HG02610 (cell line): ENCODE measurements at regions not wholly inside any gene's neighbourhood (a gene's known extent, or its start where the extent isn't known, plus 50 kb on each side); places are given as distances from the start of the nearest gene placed in this dataset.

Experiments used
- ATAC-seq: cut with Tn5 transposase; IDR thresholded peaks from one replicate; pipeline ENCODE4 v1.9.1; 2021; ENCODE audit warnings: mild to moderate bottlenecking, moderate library complexity; ENCODE audit not compliant: unreplicated experiment

DNA sequence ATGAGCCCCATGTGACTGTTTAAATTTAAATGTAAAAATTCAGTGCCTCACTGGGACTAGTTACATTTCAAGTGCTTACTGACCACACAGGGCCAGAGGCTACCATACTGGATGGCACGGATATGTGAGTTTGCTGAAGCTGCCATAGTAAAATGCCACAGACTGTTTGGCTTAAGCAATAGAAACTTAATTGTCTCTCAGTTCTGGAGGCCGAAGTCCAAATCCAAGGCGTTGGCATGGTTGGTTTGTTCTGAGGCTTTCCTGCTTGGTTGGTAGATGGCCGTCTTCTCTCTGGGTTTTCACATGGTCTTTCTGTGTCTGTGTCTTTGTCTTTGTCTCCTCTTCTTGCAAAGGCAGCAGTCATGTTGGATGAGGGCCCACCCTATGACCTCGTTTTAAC lies 878.9 kb upstream of the RBFOX1 start:
- no peak for ATAC-seq

DNA sequence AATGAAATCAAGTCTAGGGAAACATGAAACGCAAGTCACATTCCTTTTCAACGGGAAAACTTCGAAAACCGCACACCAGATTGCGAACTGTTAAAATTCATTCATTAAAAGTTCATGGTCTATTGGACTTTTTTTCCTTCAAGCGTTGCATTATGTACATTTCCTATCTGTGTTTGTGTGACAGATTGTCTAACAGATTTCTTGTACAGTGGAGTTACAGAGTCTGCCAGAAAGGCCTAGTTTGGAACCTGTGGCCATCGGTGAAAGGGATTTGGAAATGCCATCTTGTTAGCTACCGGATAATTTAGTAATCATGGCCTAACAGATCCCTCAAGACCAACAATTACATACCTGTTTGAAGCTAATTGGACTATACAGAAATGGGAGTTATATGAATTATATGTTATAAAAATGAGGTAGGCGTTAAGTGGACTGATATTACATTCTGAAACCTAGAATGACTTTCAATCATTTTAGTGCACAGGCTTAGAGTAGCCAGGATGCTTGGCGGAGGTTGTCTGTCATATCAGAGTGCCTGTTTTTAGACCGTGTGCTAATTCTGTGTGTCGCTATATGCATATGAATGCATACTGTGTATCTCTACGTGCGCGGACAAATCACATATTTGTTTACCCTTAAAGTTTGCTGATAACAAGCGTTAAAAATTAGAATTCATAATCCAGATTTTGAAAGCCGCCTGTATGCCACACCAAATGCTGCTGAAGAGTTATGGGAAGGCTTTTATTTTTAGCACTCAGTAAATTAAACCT lies 885.4 kb upstream of the RBFOX1 start:
- no peak for ATAC-seq

DNA sequence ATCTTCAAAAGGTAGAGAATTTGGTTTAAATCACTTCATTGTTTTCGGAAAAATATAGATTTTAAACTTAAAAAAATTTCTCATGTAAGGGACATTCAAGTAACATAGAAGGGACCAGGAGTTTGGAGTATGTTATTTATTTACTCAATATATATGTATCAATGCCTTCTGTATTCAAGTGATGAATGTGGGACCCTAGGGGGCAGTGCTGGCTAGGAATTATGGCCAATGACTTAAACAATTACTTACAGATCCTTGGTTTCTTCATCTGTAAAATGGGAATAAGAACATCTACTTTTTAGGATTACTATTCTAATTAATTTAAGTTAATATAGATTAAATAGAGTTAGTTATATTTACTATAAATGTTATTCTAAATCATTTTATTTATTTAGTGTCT lies 886.3 kb upstream of the RBFOX1 start:
- ATAC-seq = no peak

DNA sequence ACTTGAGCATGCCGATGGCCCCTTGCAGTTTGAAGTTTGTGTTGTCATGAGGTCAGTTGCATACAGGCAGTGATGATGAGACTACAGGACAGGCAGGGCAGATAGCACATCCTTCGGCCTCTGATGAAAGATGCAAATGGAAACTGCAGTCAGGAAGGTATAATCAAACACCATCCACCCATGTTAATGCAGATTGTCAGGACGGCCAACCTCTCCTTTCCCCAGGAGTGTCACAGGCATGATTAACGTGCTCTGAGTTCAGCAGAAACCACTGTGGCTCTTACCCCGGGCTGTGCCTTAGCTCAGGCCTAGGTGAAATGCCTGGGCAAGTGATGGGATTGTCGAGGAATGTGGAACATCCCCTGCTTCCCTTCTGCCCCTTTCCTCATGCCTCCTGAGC lies 893.5 kb upstream of the RBFOX1 start:
- ATAC-seq = no peak

DNA sequence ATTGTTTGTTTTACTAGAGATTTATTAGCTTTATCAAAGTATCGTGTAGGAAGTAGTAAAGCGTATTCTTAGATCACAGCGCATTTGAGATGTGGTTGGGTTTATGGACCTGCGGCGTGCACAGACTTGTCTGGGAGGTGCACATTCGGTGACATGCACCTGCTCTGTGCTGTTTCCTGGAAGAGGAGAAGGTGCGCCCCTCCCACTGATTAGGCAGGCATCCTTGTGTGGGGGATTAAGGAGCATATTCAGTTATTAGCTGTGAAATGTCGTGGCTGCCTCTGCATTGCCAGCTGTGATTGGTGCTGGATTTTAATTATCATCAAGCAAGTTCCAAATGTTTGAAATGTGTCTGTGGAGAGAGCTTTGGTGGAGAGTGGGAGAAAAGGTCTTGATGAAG lies 903.8 kb upstream of the RBFOX1 start:
- ATAC-seq = no peak

DNA sequence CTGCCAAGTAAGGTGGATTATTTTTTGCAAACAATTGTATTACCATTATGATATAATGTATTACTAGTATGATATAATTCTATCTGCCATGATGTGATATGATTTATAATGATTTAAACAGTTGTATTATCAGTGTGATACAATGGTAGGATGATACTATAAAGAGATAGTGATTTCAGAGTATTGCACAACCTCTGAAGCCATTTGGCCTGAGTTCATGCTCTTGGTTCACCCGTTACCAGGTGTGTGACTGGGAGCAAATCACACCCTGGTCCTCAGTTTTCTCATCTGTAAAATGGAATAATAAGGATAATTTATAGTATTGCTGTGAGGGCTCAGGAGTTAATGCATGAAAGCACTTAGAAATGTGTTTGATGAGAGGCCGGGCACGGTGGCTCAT lies 905.0 kb upstream of the RBFOX1 start:
- ATAC-seq = no peak

DNA sequence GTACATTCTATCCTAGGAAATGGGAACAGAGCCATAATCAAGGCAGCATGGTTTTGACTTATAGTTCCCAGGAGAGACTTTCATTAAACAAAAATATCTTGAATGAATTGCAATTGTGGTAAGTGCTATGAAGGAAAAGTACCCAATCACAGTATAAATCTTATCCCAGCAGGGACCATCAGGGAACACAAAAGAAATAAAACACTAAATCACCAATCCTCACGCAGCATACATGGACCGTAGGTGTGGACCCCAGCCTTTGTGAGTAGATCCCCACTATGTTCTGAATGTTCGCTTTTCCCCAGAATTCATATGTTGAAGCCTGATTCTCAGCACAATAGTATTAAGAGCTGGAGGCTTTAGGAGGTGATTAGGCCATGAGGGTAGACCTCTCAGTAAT lies 925.0 kb upstream of the RBFOX1 start:
- no peak for ATAC-seq

DNA sequence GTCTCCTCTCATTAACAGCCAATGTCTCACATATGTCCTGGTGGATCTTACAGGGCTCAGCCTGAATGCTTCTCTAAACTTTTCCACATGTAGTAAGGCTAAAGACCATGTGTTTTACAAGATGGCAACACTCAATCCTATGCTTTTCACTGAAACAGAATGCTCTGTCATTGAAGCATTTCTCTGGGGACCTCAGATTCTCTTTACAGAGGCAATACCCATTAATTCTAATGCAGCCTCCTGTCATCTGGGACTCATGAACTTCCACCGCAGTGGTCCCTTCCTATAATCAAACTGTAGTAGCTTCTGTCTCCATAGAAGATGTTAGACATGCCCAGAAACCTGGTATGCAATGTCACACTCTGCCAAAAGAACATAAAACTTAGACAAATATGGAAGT lies 926.6 kb upstream of the RBFOX1 start:
- ATAC-seq = no peak

DNA sequence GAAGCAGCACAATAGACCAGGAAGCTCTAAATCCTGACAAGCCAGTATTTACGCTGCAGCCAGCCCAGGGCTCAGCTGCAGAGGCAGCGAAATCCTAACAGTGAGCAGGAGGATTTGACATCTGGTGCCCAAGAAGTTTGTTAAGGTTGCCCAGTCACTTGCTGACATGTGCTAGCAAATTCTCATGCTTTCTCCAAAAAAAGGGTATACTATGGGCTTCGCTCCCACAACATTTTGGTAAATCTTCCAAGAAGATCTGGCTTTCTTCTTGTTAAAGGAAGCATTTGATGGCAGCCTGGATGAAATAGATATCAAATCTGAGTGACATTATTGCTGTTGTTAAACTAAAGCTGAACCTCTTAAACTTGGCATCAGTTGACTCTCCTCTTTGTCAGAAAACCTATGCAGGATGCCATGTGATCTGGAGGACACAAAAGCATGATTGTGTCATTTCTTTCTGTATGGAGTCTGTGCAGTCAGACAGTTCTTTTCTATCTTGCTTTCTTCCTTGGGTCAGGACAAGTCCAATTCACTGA lies 949.7 kb upstream of the RBFOX1 start:
- ATAC-seq = no peak

DNA sequence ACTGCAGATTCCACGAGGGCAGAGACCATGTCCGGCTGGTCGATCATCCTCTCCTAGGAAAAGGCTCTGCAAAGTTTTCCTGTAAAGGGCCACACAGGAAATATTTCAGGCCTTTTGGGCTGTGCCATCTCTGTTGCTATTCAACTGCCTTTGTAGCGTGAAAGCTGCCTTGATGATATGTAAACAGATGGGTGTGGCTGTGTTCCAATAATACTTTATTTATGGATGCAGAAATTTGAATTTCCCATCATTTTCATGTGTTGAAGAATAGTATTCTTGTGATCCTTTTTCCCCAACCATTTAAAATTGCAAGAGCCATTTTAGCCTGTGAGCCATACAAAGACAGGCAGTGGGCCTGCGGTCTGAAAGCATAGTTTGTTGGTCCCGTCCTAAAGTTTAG lies 950.7 kb upstream of the RBFOX1 start:
- no peak for ATAC-seq

DNA sequence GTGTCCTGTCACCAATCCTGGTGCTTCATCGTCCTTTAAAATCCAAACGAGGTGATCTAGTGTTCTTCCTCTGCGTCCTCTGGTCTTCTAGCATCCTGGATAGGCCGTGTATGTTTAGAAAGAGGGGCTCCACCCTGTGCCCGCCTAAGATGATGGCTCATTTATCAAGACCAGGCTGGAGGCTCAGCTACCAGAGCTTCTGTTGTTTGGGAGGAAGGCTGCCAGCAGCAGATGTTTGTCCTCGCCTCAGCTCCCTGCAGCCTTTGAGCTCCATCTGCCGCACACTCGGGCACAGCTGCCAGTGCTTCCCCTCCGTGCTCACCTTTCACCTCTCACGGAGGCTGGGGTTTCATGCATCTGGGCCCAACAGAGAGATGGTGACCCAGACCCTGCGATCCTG lies 954.7 kb upstream of the RBFOX1 start:
- no peak for ATAC-seq

DNA sequence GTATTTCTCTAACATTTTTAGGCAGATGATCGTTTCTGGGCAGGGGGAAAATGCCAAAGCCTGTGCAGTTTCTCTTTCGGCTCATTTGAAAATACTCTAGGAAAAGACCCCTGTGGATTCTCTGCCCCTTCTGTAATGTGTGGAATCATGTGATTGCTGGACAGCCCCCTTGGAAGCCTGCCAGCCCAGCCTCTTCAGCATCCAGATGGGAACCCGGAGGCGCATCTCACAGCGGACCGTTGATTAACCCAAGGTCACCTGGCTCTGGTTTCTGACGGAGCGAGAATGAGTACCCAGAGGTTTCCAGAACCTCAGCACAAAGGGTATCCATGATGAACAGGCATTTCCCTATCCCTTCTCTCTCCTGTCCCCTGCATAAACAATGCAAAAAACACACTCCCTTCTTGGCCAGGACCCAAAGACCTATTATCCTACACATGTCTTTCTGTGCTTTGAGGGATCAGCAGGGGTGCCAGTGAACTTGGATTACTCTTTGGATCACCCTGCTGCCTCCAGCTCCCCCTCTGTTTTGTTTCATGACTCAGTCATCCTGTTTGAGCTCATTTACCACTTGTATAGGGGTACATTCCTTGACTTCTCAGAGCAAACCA lies 957.1 kb upstream of the RBFOX1 start:
- no peak for ATAC-seq

DNA sequence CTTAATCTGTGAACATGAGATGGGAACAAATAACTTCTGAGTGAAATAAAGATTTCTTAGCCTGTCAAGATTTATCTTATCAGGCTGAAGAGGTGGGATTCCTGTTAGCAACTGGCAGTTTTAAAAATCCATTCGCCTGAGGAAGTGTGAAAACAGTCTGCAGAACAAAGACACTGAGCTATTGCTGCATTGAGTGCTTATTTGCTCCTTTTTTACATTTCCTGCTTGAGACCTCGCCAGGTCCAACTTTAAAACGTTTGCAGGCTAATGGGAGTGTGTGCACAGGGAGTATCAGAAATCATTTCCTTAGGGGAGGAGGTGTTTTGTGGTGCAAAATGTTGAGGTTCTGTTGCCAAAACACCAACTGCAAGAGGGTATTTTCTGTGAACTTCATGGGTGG lies 957.8 kb upstream of the RBFOX1 start:
- no peak for ATAC-seq

DNA sequence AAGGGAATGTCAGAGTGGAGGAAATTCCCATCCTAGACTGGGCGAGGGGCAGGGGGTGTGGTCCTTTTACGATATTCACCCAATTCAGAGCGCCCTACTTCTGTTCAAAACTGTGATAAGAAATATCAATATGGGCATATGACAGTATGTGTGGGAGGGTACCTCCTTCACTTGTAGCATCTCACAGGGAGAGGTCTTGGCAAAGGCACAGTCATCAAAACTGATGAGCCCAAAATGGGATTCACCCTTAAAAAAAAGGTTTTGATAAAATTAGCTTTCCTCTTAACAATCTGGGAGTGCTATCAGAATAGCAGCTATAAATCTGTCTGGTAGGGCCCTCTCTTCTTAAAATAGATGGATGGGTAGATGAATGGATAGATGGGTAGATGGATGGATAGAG lies 967.8 kb upstream of the RBFOX1 start:
- no peak for ATAC-seq

DNA sequence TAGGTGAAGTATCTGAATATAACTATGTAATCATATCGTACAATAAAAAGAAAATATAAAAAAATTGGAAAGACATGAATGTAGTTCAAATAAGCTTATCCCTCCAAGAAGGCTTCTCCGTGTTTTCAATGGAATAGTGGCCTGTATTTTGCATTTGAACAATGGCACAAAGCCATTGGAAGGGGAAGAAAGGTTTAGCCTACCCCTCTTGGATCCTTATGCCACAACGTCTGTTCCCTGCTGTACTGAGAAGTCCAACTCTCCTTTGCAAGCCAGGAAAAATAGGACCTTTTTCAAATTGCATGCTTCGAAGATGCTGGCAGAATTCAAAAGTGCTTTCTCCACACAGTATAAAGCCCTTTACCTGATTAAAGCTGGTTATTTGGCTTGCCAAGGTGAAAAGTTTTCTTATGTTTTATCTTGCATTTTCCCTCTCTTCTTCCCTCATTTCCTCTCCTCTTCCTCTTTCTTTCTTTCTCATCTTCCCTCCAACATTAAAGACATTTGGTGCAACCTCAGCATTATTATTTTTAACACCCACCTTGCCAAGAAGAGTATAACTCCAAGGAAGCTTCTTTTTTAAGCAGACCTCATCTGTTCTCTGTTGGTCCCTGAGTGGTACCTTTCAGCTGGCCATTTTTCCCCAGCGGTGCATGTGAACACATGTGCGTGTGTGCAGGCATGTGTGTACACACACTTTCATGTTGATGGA lies 968.6 kb upstream of the RBFOX1 start:
- no peak for ATAC-seq

DNA sequence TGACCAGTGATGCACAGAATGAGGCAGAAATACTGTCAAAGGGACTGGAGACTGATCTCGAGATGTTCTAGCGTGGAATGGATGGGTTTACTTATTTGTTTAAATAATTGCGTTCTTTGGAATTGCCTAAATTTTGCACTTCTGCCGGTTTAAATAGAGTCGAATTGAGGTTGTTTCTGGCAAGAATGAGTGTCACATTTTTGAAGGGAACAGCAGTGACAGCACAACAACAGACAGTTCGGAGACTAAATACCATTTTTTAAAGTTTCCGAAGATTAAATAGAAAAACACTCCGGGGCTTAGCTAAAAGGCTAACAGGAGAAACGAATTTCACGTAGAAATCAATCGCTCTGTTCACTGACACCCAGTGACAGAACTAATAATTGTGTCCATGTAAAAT lies 969.2 kb upstream of the RBFOX1 start:
- ATAC-seq = no peak

DNA sequence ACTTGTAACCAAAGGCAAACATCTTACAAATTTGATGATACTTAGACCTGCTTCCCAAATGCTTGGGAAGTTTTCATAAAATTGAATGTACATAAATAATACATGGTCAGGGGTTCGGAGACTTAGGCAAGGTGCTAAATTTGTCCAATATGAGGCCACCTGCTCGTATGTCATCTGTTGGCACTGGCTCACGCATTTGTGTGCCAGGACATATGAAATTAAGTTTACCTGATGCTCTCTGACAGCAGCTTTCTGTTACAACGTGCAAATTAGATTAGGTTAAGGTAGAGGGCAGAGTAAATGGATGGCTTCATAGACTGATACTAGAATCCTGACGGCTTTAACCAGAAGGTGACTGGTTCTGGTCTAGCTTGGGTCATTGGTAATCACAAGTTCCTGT lies 970.3 kb upstream of the RBFOX1 start:
- no peak for ATAC-seq

DNA sequence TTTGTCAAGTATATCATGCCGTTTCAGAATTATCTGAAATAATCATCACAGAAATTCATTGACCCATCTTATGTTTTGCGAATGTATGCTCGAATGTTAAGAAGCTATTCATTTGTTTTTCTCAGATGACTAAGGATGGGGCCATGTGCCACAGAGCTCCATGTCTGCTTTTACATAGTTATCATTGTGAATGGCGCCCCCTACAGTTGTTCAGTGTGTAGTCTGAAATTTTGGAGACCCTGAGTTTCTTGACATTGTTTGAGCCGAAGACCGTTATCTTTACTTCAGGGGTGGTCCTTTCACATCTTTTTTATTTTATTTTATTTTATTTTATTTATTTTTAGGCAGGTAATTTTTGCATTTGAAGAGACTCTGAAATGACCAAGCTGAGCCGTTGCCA lies 972.0 kb upstream of the RBFOX1 start:
- ATAC-seq = no peak

DNA sequence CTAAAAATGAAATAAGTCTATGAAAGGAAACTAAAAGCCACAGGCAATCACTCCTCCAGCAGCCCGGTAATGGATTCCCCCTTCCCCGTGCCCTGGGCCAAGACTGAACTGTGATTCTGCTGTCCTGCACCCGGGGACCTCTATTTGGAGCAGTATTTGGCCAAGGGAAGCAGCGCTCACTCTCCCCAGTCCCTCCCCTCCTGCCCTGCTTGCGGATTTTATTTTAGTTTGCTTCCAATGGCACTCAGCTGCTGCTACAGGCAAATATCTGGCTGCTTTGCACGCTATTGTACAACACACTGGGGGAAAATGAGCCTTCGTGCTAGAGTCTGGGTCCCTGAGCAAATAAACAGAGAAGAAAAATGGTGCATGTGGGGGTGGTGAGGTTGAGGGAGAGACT lies 975.7 kb upstream of the RBFOX1 start:
- no peak for ATAC-seq

DNA sequence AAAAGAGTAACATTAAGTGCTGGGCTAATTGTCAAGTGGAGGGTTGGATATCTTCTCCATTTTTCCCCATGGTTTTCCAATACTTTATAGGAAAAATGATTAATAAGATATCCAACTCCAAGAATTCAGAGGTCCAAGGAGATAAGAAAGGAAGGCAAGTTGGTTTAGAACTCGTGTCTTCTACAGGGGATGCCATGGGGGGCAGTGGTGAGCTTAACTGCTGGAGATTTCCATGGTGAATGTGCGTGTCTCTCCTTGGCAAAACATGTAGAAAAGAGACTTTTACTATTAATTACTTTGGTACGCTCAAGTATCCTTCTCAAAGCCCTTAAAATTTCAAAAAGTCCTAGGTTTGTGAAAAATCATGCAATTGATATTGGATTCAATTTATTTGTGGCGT lies 982.9 kb upstream of the RBFOX1 start:
- ATAC-seq = no peak

DNA sequence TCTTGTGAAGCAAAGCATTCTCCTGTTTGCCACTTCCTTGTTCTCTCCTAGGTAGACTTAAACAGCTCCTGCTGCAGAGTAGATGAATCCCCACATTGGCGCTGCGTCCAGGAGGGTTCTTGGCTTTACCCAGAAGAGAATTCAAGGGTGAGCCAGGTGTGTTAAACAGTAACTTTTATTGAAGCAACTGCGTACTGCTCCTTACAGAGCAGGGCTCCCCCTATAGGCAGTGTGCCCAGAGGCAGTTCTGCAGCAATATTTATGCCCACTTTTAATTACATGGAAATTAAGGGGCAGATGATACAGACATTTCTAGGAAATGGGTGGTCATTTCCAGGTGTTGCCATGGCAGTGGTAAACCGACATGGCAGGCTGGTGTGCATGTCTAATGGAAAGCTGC lies 987.6 kb upstream of the RBFOX1 start:
- ATAC-seq = no peak

DNA sequence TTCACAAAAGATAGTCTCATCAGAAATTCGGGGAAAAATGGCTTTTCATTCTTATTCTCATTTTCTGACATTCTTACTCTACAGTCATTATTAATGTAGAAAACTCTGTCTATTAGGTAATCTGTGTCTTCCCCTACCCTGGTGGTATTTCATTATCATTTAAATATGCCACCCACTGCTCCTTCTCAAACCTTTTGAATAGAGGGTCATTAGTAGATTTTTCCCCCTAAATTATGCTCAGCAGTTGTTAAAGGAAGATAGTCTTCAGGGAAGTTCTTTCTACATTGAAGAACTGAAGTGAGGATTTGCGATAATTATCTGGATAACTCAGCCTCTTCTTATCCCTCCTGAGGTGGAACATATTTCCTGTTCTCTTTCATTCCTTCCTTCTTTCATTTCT lies 989.5 kb upstream of the RBFOX1 start:
- no peak for ATAC-seq
